ENCODE measurements at regions not wholly inside any gene's neighbourhood (a gene's known extent, or its start where the extent isn't known, plus 50 kb on each side); places are given as distances from the start of the nearest gene placed in this dataset.

DNA sequence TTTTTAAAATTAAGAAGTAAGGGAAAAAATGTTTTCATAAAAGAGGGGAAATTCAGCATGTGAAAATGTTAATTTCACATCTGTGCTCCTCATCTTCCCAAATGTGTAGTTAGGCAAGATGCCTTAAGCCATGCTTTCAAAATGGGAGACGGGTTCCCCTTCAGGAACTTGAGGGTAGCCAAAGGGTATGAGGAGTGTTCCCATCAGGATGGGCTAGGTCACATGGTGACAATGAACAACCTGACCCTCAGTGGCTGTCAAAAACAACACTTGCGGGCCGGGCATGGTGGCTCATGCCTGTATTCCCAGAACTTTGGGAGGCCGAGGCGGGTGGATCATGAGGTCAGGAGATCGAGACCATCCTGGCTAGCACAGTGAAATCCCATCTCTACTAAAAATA lies 178.0 kb downstream of the ACTL7B start:
- no peak for TF ChIP-seq POLR2A (IDR thresholded peaks at IDR 0.05)
- TF ChIP-seq, protein P1, sequence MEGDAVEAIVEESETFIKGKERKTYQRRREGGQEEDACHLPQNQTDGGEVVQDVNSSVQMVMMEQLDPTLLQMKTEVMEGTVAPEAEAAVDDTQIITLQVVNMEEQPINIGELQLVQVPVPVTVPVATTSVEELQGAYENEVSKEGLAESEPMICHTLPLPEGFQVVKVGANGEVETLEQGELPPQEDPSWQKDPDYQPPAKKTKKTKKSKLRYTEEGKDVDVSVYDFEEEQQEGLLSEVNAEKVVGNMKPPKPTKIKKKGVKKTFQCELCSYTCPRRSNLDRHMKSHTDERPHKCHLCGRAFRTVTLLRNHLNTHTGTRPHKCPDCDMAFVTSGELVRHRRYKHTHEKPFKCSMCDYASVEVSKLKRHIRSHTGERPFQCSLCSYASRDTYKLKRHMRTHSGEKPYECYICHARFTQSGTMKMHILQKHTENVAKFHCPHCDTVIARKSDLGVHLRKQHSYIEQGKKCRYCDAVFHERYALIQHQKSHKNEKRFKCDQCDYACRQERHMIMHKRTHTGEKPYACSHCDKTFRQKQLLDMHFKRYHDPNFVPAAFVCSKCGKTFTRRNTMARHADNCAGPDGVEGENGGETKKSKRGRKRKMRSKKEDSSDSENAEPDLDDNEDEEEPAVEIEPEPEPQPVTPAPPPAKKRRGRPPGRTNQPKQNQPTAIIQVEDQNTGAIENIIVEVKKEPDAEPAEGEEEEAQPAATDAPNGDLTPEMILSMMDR (IDR thresholded peaks at IDR 0.05), result no peak
- TF ChIP-seq EP300 (IDR thresholded peaks at IDR 0.05), result no peak
